Smooth muscle cell (in vitro differentiated cells): ENCODE measurements at regions not wholly inside any gene's neighbourhood (a gene's known extent, or its start where the extent isn't known, plus 50 kb on each side); places are given as distances from the start of the nearest gene placed in this dataset.

Experiments used
- DNase-seq: peaks from one replicate; lab custom pipeline; 2025; ENCODE audit not compliant: unreplicated experiment; lab: John Stamatoyannopoulos, UW
- H2AFZ ChIP-seq: fragments of 200-600 bp; sonication (generic); 2 replicates; pipeline ENCODE4 v1.6.0; 2016; ENCODE audit warnings: antibody characterized with exemption, low read depth, mild to moderate bottlenecking
- H3F3A ChIP-seq: fragments of 200-600 bp; sonication (generic); 2 replicates; pipeline ENCODE4 v1.6.0; 2017; ENCODE audit warnings: antibody characterized with exemption, low read depth
- H3K27ac ChIP-seq: fragments of 200-600 bp; sonication (generic); 2 replicates; pipeline ENCODE4 v1.5.1; 2016; ENCODE audit warnings: low read depth, mild to moderate bottlenecking
- H3K27me3 ChIP-seq: fragments of 200-600 bp; sonication (generic); 2 replicates; pipeline ENCODE4 v1.6.1; 2016; ENCODE audit warnings: low read depth, mild to moderate bottlenecking
- H3K36me3 ChIP-seq: fragments of 200-600 bp; sonication (generic); 2 replicates; pipeline ENCODE4 v1.5.1; 2016; ENCODE audit warnings: low read depth
- H3K4me1 ChIP-seq: fragments of 200-600 bp; sonication (generic); 2 replicates; pipeline ENCODE4 v1.5.1; 2016; ENCODE audit warnings: low read depth
- H3K4me2 ChIP-seq: fragments of 200-600 bp; sonication (generic); 2 replicates; pipeline ENCODE4 v1.6.0; 2016; ENCODE audit warnings: mild to moderate bottlenecking
- H3K4me3 ChIP-seq: fragments of 200-600 bp; sonication (generic); 2 replicates; pipeline ENCODE4 v1.5.1; 2016; ENCODE audit warnings: mild to moderate bottlenecking
- H3K79me2 ChIP-seq: fragments of 200-600 bp; sonication (generic); 2 replicates; pipeline ENCODE4 v1.6.0; 2016; ENCODE audit warnings: low read depth, mild to moderate bottlenecking
- H3K9ac ChIP-seq: fragments of 200-600 bp; sonication (generic); 2 replicates; pipeline ENCODE4 v1.6.0; 2016; ENCODE audit warnings: low read depth
- H3K9me3 ChIP-seq: fragments of 200-600 bp; sonication (generic); replicated peaks from 2 replicates; pipeline ENCODE4 v1.5.1; 2016; ENCODE audit warnings: low read depth
- H4K20me1 ChIP-seq: fragments of 200-600 bp; sonication (generic); 2 replicates; pipeline ENCODE4 v1.6.0; 2016; ENCODE audit warnings: low read depth
- WGBS: methylation state at CpG from one replicate; pipeline ENCODE4 v1.1.7; 2016; ENCODE audit warnings: low lambda C conversion rate; 5-methylcytosine and 5-hydroxymethylcytosine counted together
- TF ChIP-seq, protein P1 (sequence below): fragments of 200-600 bp; sonication (generic); IDR thresholded peaks from 2 replicates; pipeline ENCODE4 v1.5.1; 2017; ENCODE audit warnings: borderline replicate concordance, mild to moderate bottlenecking, antibody characterized with exemption; ENCODE audit not compliant: insufficient read depth, poor library complexity, severe bottlenecking

- no peak overlapping the region for H3K27ac ChIP-seq
Observed at GRCh38 chr20:51202304-51202703, 179.4 kb upstream of the KCNG1 start.

DNA sequence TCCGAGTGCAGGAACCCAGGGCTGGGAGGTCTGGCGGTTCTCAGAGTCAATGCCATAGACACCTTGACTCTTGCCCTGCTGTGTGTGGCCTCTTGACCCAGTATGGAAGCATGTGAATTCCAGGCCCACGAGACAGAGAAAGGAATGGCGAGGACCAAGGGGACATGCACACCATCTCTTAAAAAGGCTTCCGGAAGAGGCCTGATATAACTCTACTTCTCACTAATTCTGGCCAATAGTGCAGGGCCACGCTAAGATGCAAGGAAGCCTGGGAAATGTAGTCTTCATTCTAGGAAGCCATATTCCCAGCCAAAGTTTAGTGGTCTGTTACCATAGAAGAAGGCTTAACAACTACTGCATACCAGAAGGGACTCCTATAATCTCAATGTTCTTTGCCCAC lies 177.0 kb upstream of the KCNG1 start:
- WGBS = 80% methylated on average over 6 of the region's 6 CpGs
- Histone ChIP-seq H3K79me2 (no peaks in the 10 kb centered on the region), H3K36me3 (no peaks in the 10 kb centered on the region), H3K27ac (no peak overlapping the region), H3F3A (no peaks in the 10 kb centered on the region), H3K27me3 (no peaks in the 10 kb centered on the region), H3K4me3 (no peak overlapping the region), H3K9me3 (no peaks in the 10 kb centered on the region), H4K20me1 (no peaks in the 10 kb centered on the region), H3K4me2 (no peak overlapping the region), H3K9ac (no peak overlapping the region), H2AFZ (no peak overlapping the region), H3K4me1 (no peaks in the 10 kb centered on the region)
- DNase-seq = no peak
- TF ChIP-seq, protein P1, sequence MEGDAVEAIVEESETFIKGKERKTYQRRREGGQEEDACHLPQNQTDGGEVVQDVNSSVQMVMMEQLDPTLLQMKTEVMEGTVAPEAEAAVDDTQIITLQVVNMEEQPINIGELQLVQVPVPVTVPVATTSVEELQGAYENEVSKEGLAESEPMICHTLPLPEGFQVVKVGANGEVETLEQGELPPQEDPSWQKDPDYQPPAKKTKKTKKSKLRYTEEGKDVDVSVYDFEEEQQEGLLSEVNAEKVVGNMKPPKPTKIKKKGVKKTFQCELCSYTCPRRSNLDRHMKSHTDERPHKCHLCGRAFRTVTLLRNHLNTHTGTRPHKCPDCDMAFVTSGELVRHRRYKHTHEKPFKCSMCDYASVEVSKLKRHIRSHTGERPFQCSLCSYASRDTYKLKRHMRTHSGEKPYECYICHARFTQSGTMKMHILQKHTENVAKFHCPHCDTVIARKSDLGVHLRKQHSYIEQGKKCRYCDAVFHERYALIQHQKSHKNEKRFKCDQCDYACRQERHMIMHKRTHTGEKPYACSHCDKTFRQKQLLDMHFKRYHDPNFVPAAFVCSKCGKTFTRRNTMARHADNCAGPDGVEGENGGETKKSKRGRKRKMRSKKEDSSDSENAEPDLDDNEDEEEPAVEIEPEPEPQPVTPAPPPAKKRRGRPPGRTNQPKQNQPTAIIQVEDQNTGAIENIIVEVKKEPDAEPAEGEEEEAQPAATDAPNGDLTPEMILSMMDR = no peak

More at GRCh38 chr20:51202304-51202703, 179.4 kb upstream of the KCNG1 start:
- Histone ChIP-seq H3K9me3 (no peaks in the 10 kb centered on the region), H4K20me1 (no peaks in the 10 kb centered on the region), H3K4me2 (no peak overlapping the region), H3K27me3 (no peaks in the 10 kb centered on the region), H2AFZ (no peak overlapping the region), H3F3A (no peaks in the 10 kb centered on the region), H3K9ac (no peak overlapping the region), H3K36me3 (no peaks in the 10 kb centered on the region), H3K79me2 (no peaks in the 10 kb centered on the region), H3K4me3 (no peak overlapping the region), H3K4me1 (no peaks in the 10 kb centered on the region)
- WGBS = 92% methylated on average over 10 of the region's 10 CpGs
- TF ChIP-seq, protein P1 = no peak
- no peak for DNase-seq

DNA sequence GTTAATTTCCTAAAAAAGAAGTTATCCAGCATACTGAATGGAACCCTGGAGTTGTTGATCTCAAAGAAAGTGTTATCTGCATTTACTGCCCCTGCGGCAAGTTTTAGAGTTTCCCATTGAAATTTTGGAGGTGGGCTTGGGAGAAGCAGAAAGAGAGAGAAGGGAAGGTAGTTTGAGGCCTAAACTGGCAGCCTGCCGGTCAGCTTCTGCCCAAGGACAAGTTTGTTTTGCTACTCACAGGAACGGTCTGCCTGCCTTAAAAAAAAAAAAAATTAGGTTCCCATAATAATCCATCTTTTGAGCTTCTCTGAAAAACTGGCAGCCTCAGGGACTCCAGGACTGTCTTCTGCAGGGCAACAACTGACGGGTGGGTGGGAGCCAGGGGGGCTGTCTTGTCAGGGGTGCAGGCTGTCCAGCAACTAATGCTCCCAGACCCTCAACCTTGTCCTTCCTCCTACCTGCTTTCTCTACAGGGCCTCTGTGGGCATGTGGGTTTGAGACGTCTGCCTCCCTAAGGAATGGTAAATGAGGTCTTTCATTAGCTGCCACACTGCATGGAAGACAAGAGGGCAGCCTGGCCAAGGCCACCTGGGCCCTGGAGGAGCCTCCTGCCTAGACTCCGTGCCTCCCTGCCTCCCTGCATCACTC lies 176.1 kb upstream of the KCNG1 start:
- Histone ChIP-seq H3K4me3 (no peak overlapping the region), H3K36me3 (no peaks in the 10 kb centered on the region), H3K4me1 (no peaks in the 10 kb centered on the region), H3K27me3 (no peaks in the 10 kb centered on the region), H3K79me2 (no peaks in the 10 kb centered on the region), H2AFZ (no peak overlapping the region), H3K9ac (no peak overlapping the region), H3F3A (no peaks in the 10 kb centered on the region), H4K20me1 (no peaks in the 10 kb centered on the region), H3K4me2 (no peak overlapping the region), H3K9me3 (no peaks in the 10 kb centered on the region), H3K27ac (no peak overlapping the region)
- WGBS = 94% methylated on average over 6 of the region's 6 CpGs
- no peak for DNase-seq
- TF ChIP-seq, protein P1 = no peak

- Histone ChIP-seq H3K4me3 (no peak overlapping the region), H3K36me3 (no peaks in the 10 kb centered on the region), H3K4me2 (no peak overlapping the region), H2AFZ (no peak overlapping the region), H3K4me1 (no peaks in the 10 kb centered on the region), H3K9ac (no peak overlapping the region), H3F3A (no peaks in the 10 kb centered on the region), H3K27ac (no peak overlapping the region), H4K20me1 (no peaks in the 10 kb centered on the region), H3K9me3 (no peaks in the 10 kb centered on the region), H3K27me3 (no peaks in the 10 kb centered on the region), H3K79me2 (no peaks in the 10 kb centered on the region)
- DNase-seq = no peak
- 95% methylated on average over 5 of the region's 5 CpGs for WGBS
- TF ChIP-seq, protein P1 = no peak
Observed at GRCh38 chr20:51198238-51198637, 175.3 kb upstream of the KCNG1 start.
